CD14-positive monocyte (primary cell): ENCODE measurements at regions not wholly inside any gene's neighbourhood (a gene's known extent, or its start where the extent isn't known, plus 50 kb on each side); places are given as distances from the start of the nearest gene placed in this dataset.

Experiments used
- DNase-seq, 3 donors: peaks; one replicate each; pipeline ENCODE4 v3.0.0-alpha.2; 2011 to 2022
- H2AFZ ChIP-seq: 2 replicates; pipeline ENCODE4 v1.6.0; 2012; ENCODE audit warnings: mild to moderate bottlenecking, low read depth, low read length, inconsistent platforms; ENCODE audit not compliant: insufficient read depth, poor library complexity, severe bottlenecking
- H3K27ac ChIP-seq, 2 donors: 1 replicate in 1 of 2; 2 replicates in 1 of 2; pipeline ENCODE4 v1.5.1; 2012 to 2013; ENCODE audit warnings: low read length in 2 of 2, control low read depth in 1 of 2, inconsistent platforms in 1 of 2, low read depth in 1 of 2, mild to moderate bottlenecking in 1 of 2
- H3K27me3 ChIP-seq, 2 donors: one replicate each; pipeline versions ENCODE4 v1.6.0 to v1.6.1; 2011 to 2013; ENCODE audit warnings: low read length in 2 of 2; ENCODE audit not compliant: control insufficient read depth in 2 of 2, insufficient read depth in 2 of 2
- H3K36me3 ChIP-seq, 2 donors: replicated peaks in 1 of 2; 1 replicate in 1 of 2; 2 replicates in 1 of 2; pipeline versions ENCODE4 v1.5.1 to v1.6.1; 2012 to 2013; ENCODE audit warnings: low read length in 2 of 2, control low read depth in 1 of 2, inconsistent platforms in 1 of 2, mild to moderate bottlenecking in 1 of 2; ENCODE audit not compliant: insufficient read depth in 2 of 2, control insufficient read depth in 1 of 2
- H3K4me1 ChIP-seq, 2 donors: 1 replicate in 1 of 2; 2 replicates in 1 of 2; pipeline versions ENCODE4 v1.5.1 to v1.6.1; 2012 to 2013; ENCODE audit warnings: low read length in 2 of 2, control low read depth in 1 of 2, inconsistent platforms in 1 of 2, mild to moderate bottlenecking in 1 of 2, moderate library complexity in 1 of 2; ENCODE audit not compliant: insufficient read depth in 2 of 2, control insufficient read depth in 1 of 2
- H3K4me2 ChIP-seq: replicated peaks from 2 replicates; pipeline ENCODE3; 2012; ENCODE audit warnings: low read length, moderate library complexity, mild to moderate bottlenecking; ENCODE audit not compliant: poor library complexity, severe bottlenecking; ENCODE audit errors: extremely low read depth
- H3K4me3 ChIP-seq, 3 experiments: fragments of 200-600 bp in 1 of 3; sonication (generic) in 1 of 3; replicated peaks in 1 of 3; 1 replicate in 2 of 3; 2 replicates in 1 of 3; pipeline ENCODE4 v1.5.1; 2011 to 2013; ENCODE audit warnings: low read length in 3 of 3, mild to moderate bottlenecking in 3 of 3, control low read depth in 2 of 3, low read depth in 2 of 3, inconsistent platforms in 1 of 3, moderate library complexity in 1 of 3
- H3K79me2 ChIP-seq: 2 replicates; pipeline ENCODE4 v1.6.0; 2012; ENCODE audit warnings: mild to moderate bottlenecking, control low read depth, inconsistent platforms, low read length, moderate library complexity; ENCODE audit not compliant: insufficient read depth
- H3K9ac ChIP-seq: 2 replicates; pipeline ENCODE4 v1.6.0; 2017; ENCODE audit warnings: low read length, mild to moderate bottlenecking; ENCODE audit not compliant: insufficient read depth, poor library complexity, severe bottlenecking
- H3K9me3 ChIP-seq, 2 donors: replicated peaks in 1 of 2; 1 replicate in 1 of 2; 2 replicates in 1 of 2; pipeline versions ENCODE4 v1.5.1 to v1.6.1; 2012 to 2013; ENCODE audit warnings: low read length in 2 of 2, control low read depth in 1 of 2; ENCODE audit not compliant: control insufficient read depth in 1 of 2, insufficient read depth in 1 of 2
- H4K20me1 ChIP-seq: 2 replicates; pipeline ENCODE4 v1.6.0; 2012; ENCODE audit warnings: mild to moderate bottlenecking, low read length, control low read depth, moderate library complexity; ENCODE audit not compliant: insufficient read depth
- H3K27ac Mint-ChIP-seq, 7 donors: one replicate each; pipeline ENCODE4 v1.8.0; 2020; ENCODE audit warnings: mild to moderate bottlenecking in 7 of 7, mixed read lengths in 7 of 7, moderate library complexity in 6 of 7, inconsistent platforms in 2 of 7
- H3K27me3 Mint-ChIP-seq, 3 donors: one replicate each; pipeline ENCODE4 v1.8.0; 2021 to 2022; ENCODE audit warnings: low read depth in 3 of 3, mild to moderate bottlenecking in 3 of 3, mixed read lengths in 3 of 3, moderate library complexity in 3 of 3, inconsistent platforms in 1 of 3
- H3K36me3 Mint-ChIP-seq, 2 donors: one replicate each; pipeline ENCODE4 v1.8.0; 2020; ENCODE audit warnings: mixed read lengths in 2 of 2, inconsistent platforms in 1 of 2, mild to moderate bottlenecking in 1 of 2
- H3K4me1 Mint-ChIP-seq: one replicate; pipeline ENCODE4 v1.8.0; 2020; ENCODE audit warnings: mild to moderate bottlenecking, mixed read lengths
- H3K4me3 Mint-ChIP-seq, 2 donors: one replicate each; pipeline ENCODE4 v1.8.0; 2020; ENCODE audit warnings: mild to moderate bottlenecking in 2 of 2, mixed read lengths in 2 of 2, moderate library complexity in 1 of 2
- H3K9me3 Mint-ChIP-seq, 7 donors: one replicate each; pipeline ENCODE4 v1.8.0; 2020 to 2022; ENCODE audit warnings: mixed read lengths in 7 of 7, mild to moderate bottlenecking in 6 of 7, moderate library complexity in 6 of 7, inconsistent platforms in 2 of 7
- whole genome bisulfite sequencing: methylation state at CpG from one replicate; pipeline ENCODE4 v1.1.5; 2013; ENCODE audit warnings: missing lambda C conversion rate; ENCODE audit not compliant: insufficient coverage; 5-methylcytosine and 5-hydroxymethylcytosine counted together
- intact Hi-C, 2 donors: fragments of 100-400 bp; cut with micrococcal nuclease; formaldehyde crosslinking; loops; one replicate each; pipeline versions ENCODE4 v1.15.0 to v1.15.1; 2023
- TF ChIP-seq, protein P1 (sequence below): fragments of 200-600 bp; IDR thresholded peaks from one replicate; pipeline ENCODE4 v1.8.0; 2022; ENCODE audit warnings: antibody characterized with exemption, mild to moderate bottlenecking

- Histone ChIP-seq H4K20me1 (no peaks in the 10 kb centered on the region), H3K9me3 (no peaks in the 10 kb centered on the region), H2AFZ (no peak overlapping the region), H3K4me3 (no peak overlapping the region), H3K4me1 (peaks cover 16 to 18% of the 10 kb centered on the region in 2 donors), H3K36me3 (no peaks in the 10 kb centered on the region), H3K27me3 (no peaks in the 10 kb centered on the region), H3K4me2 (no peak overlapping the region), H3K27ac (no peak overlapping the region), H3K9ac (no peak overlapping the region), H3K79me2 (no peaks in the 10 kb centered on the region)
- intact Hi-C loops, result no loop called here
- TF ChIP-seq, protein P1, sequence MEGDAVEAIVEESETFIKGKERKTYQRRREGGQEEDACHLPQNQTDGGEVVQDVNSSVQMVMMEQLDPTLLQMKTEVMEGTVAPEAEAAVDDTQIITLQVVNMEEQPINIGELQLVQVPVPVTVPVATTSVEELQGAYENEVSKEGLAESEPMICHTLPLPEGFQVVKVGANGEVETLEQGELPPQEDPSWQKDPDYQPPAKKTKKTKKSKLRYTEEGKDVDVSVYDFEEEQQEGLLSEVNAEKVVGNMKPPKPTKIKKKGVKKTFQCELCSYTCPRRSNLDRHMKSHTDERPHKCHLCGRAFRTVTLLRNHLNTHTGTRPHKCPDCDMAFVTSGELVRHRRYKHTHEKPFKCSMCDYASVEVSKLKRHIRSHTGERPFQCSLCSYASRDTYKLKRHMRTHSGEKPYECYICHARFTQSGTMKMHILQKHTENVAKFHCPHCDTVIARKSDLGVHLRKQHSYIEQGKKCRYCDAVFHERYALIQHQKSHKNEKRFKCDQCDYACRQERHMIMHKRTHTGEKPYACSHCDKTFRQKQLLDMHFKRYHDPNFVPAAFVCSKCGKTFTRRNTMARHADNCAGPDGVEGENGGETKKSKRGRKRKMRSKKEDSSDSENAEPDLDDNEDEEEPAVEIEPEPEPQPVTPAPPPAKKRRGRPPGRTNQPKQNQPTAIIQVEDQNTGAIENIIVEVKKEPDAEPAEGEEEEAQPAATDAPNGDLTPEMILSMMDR, result no peak
- Mint-ChIP-seq H3K36me3 (no peaks in the 10 kb centered on the region), H3K4me1 (peaks cover 20% of the 10 kb centered on the region), H3K27ac (no peak overlapping the region), H3K9me3 (no peaks in the 10 kb centered on the region), H3K27me3 (peaks cover 0 to 2% (median 2%) of the 10 kb centered on the region in 3 donors), H3K4me3 (no peak overlapping the region)
- WGBS, result 93% methylated on average over 4 of the region's 6 CpGs
- DNase-seq, result no peak
Measured at GRCh38 chr17:77606865-77607210, 351.7 kb upstream of the TNRC6C start.

GRCh38 chr17:77607606-77608005 lies 350.9 kb upstream of the TNRC6C start:
- H3K27ac Mint-ChIP-seq, result peak overlapping the region in 1 of 7 donors; percentile 37
- Histone ChIP-seq H3K9ac (no peak overlapping the region), H4K20me1 (no peaks in the 10 kb centered on the region), H3K79me2 (no peaks in the 10 kb centered on the region), H2AFZ (no peak overlapping the region), H3K4me2 (no peak overlapping the region), H3K4me1 (peaks cover 22 to 23% of the 10 kb centered on the region in 2 donors), H3K27ac (no peak overlapping the region), H3K4me3 (no peak overlapping the region), H3K27me3 (no peaks in the 10 kb centered on the region), H3K36me3 (no peaks in the 10 kb centered on the region), H3K9me3 (no peaks in the 10 kb centered on the region)
- no peaks in the 10 kb centered on the region for H3K36me3 Mint-ChIP-seq
- peaks cover 27% of the 10 kb centered on the region for H3K4me1 Mint-ChIP-seq
- no peak for DNase-seq
- TF ChIP-seq, protein P1, result no peak
- H3K9me3 Mint-ChIP-seq, result no peaks in the 10 kb centered on the region
- 99% methylated on average over 8 of the region's 8 CpGs for WGBS
- no peak overlapping the region for H3K4me3 Mint-ChIP-seq
- peaks cover 2 to 4% (median 2%) of the 10 kb centered on the region in 3 donors for H3K27me3 Mint-ChIP-seq
- intact Hi-C loops, result no loop called here
